Stomach (tissue), 8 donors: ENCODE measurements at regions not wholly inside any gene's neighbourhood (a gene's known extent, or its start where the extent isn't known, plus 50 kb on each side); places are given as distances from the start of the nearest gene placed in this dataset.

Experiments used
- DNase-seq, 2 donors: peaks; one replicate each; pipeline versions ENCODE4 v3.0.0 to v3.0.0-alpha.2; 2013 to 2019
- H3K27ac ChIP-seq, 5 donors: fragments of 200-600 bp in 4 of 5; sonication (generic) in 4 of 5; one replicate each; pipeline ENCODE4 v1.5.1; 2013 to 2019; ENCODE audit warnings: mild to moderate bottlenecking in 1 of 5, moderate library complexity in 1 of 5
- H3K27me3 ChIP-seq, 3 donors: fragments of 200-600 bp; sonication (generic); one replicate each; pipeline ENCODE4 v1.5.1; 2017 to 2019; ENCODE audit warnings: mixed run types in 1 of 3
- H3K36me3 ChIP-seq, 4 donors: fragments of 200-600 bp; sonication (generic); 1 replicate in 3 of 4; 2 replicates in 1 of 4; pipeline ENCODE4 v1.5.1; 2016 to 2019
- H3K4me1 ChIP-seq, 4 donors: fragments of 200-600 bp; sonication (generic); one replicate each; pipeline ENCODE4 v1.5.1; 2016 to 2019
- H3K4me3 ChIP-seq, 4 donors: fragments of 200-600 bp; sonication (generic) in 3 of 4; one replicate each; pipeline ENCODE4 v1.5.1; 2016 to 2019; ENCODE audit warnings: mild to moderate bottlenecking in 1 of 4
- H3K9me3 ChIP-seq, 4 donors: fragments of 200-600 bp; sonication (generic); one replicate each; pipeline ENCODE4 v1.5.1; 2016 to 2019
- EP300 ChIP-seq: sonication (generic); formaldehyde crosslinking; IDR thresholded peaks from one replicate; pipeline ENCODE4 v1.6.1; 2017; ENCODE audit warnings: antibody characterized with exemption
- POLR2A ChIP-seq, 4 donors: fragments of 450-650 bp; IDR thresholded peaks; one replicate each; pipeline ENCODE4 v1.6.1; 2016; ENCODE audit warnings: antibody characterized with exemption in 4 of 4, control low read depth in 2 of 4, mild to moderate bottlenecking in 1 of 4, moderate library complexity in 1 of 4
- POLR2AphosphoS5 ChIP-seq, 3 donors: sonication (generic); formaldehyde crosslinking; IDR thresholded peaks; one replicate each; pipeline ENCODE4 v1.6.1; 2016; ENCODE audit warnings: antibody characterized with exemption in 3 of 3
- WGBS, 5 donors: extraction: QIAGEN DNeasy Blood & Tissue Kit in 3 of 5; methylation state at CpG; one replicate each; pipeline versions ENCODE4 v1.1.5 to v1.1.7; 2013 to 2018; 5-methylcytosine and 5-hydroxymethylcytosine counted together
- intact Hi-C: fragments of 100-400 bp; cut with DNase I; formaldehyde crosslinking; loops from one replicate; pipeline ENCODE4 v1.15.1; 2023; ENCODE audit warnings: low total_unique reads
- TF ChIP-seq, protein P1 (sequence below), 7 experiments: fragments of 450-650 bp in 4 of 7; fragments of 200-600 bp in 3 of 7; sonication (generic) in 3 of 7; IDR thresholded peaks; one replicate each; pipeline ENCODE4 v1.5.1; 2016 to 2019; ENCODE audit warnings: antibody characterized with exemption in 7 of 7, control low read depth in 2 of 7, mild to moderate bottlenecking in 1 of 7
- donor health status: healthy with polysubstance abuse.
- donor health status: Bipolar disorder and iron deficiency.
- donor health status: healthy.

- Histone ChIP-seq H3K27me3 (peaks cover 0 to 19% (median 0%) of the 10 kb centered on the region in 3 donors), H3K4me3 (no peak overlapping the region), H3K4me1 (peaks cover 11 to 21% (median 16%) of the 10 kb centered on the region in 4 donors), H3K9me3 (peaks cover 0 to 9% (median 0%) of the 10 kb centered on the region in 4 donors), H3K36me3 (no peaks in the 10 kb centered on the region), H3K27ac (no peak overlapping the region)
- intact Hi-C loops = loop anchor here (5.0 kb wide), 1 partner anchor 164 kb away; no protein-coding TSS in a partner anchor
- DNase-seq = no peak
- 47 to 72% (median 66%) methylated on average over 3 to 5 of the region's 5 CpGs for WGBS, 5 donors
- TF ChIP-seq, protein P1, sequence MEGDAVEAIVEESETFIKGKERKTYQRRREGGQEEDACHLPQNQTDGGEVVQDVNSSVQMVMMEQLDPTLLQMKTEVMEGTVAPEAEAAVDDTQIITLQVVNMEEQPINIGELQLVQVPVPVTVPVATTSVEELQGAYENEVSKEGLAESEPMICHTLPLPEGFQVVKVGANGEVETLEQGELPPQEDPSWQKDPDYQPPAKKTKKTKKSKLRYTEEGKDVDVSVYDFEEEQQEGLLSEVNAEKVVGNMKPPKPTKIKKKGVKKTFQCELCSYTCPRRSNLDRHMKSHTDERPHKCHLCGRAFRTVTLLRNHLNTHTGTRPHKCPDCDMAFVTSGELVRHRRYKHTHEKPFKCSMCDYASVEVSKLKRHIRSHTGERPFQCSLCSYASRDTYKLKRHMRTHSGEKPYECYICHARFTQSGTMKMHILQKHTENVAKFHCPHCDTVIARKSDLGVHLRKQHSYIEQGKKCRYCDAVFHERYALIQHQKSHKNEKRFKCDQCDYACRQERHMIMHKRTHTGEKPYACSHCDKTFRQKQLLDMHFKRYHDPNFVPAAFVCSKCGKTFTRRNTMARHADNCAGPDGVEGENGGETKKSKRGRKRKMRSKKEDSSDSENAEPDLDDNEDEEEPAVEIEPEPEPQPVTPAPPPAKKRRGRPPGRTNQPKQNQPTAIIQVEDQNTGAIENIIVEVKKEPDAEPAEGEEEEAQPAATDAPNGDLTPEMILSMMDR (IDR thresholded peaks at IDR 0.05) = no peak
Measured at GRCh38 chr17:77083531-77083930, 57.2 kb upstream of the SEC14L1 start.

DNA sequence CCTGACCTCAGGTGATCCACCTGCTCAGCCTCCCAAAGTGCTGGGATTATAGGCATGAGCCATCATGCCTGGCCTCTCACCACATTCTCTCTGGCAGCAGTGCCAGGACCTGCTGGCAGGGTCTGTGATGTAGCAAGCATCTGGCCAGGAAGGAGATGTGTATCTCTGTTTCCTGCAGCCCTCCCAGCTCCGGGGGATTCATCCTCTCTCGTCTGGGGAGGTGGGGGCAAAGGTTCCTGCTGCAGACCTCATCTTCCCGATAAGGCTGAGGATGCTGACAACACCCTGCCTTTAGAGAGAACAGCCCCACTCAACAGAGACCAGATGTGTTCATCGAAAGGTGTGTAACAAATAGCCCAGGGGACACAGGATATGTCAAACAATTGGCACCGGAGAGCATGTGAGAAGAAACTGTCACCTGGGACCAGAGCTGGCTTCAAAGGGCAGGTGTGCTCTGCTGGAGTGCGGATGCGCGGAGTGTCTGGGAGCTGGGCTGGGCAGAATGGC is 54.8 kb upstream of the SEC14L1 start:
- H3K4me1 ChIP-seq = peaks cover 30 to 42% (median 35%) of the 10 kb centered on the region in 4 donors
- no peak for DNase-seq
- peaks cover 0 to 9% (median 0%) of the 10 kb centered on the region in 4 donors for H3K9me3 ChIP-seq
- intact Hi-C loops = no loop called here
- H3K4me3 ChIP-seq = no peak overlapping the region
- H3K27me3 ChIP-seq = peaks cover 0 to 7% (median 0%) of the 10 kb centered on the region in 3 donors
- peaks cover 7 to 13% (median 11%) of the 10 kb centered on the region in 4 donors for H3K36me3 ChIP-seq
- TF ChIP-seq POLR2A (IDR thresholded peaks at IDR 0.05) = no peak
- WGBS, 5 donors = 46 to 63% (median 54%) methylated on average over 8 of the region's 8 CpGs
- no peak overlapping the region for H3K27ac ChIP-seq

DNA sequence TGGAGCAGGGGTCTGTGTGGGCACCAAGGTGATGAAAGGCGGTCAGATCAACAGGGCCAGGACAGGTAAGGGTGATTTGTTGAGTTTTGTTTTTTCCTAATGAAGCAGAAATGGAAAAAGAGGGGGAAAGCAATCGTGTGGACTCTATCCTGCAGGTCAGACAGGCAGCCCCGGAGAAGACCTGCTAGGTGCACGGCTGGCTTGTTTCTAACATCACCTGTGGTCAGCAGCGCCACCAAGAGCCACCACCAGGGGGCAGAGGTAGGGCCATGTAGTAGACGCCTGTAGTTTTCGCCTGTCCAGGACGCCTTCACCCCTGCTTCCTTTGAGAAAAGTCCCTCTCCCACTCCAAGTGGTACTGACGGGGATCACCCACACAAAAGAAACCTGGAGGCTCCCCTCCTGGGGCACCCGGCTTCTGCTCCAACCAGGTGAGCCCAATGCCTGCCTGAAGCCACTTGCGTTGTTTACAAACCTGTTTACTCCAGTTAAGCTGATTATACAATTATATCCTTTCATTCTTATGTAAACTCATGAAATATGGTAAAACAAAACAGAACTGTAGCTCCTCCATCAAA is 54.2 kb upstream of the SEC14L1 start:
- Histone ChIP-seq H3K27ac (peak overlapping the region in 1 of 5 donors; percentile 32), H3K9me3 (peaks cover 0 to 9% (median 0%) of the 10 kb centered on the region in 4 donors), H3K4me1 (peaks cover 31 to 48% (median 38%) of the 10 kb centered on the region in 4 donors), H3K36me3 (peaks cover 13 to 18% (median 17%) of the 10 kb centered on the region in 4 donors), H3K27me3 (peaks cover 0 to 7% (median 0%) of the 10 kb centered on the region in 3 donors), H3K4me3 (peak overlapping the region in 1 of 4 donors; percentile 9)
- 13 to 19% (median 16%) methylated on average over 8 to 11 of the region's 11 CpGs for WGBS, 5 donors
- no peak for TF ChIP-seq EP300
- peak in 1 of 3 donors; percentile 57 for TF ChIP-seq POLR2AphosphoS5 (IDR thresholded peaks at IDR 0.05)
- TF ChIP-seq, protein P1 (IDR thresholded peaks at IDR 0.05) = peak in 6 of 7 experiments; percentile 45 to 94 (median 92)
- TF ChIP-seq POLR2A (IDR thresholded peaks at IDR 0.05) = no peak
- peak; percentile 91 to 96 for DNase-seq
- intact Hi-C loops = no loop called here

- peak overlapping the region; percentile 84 to 95 (median 91) for H3K27ac ChIP-seq
- DNase-seq = no peak
- H3K36me3 ChIP-seq = peaks cover 26 to 30% (median 29%) of the 10 kb centered on the region in 4 donors
- intact Hi-C loops = no loop called here
- H3K4me3 ChIP-seq = peak overlapping the region; percentile 63 to 83 (median 72)
- H3K4me1 ChIP-seq = peaks cover 37 to 57% (median 41%) of the 10 kb centered on the region in 4 donors
- peaks cover 0 to 5% (median 0%) of the 10 kb centered on the region in 4 donors for H3K9me3 ChIP-seq
- WGBS, 5 donors = 61 to 69% (median 64%) methylated on average over 12 to 16 of the region's 16 CpGs
- peaks cover 0 to 7% (median 0%) of the 10 kb centered on the region in 3 donors for H3K27me3 ChIP-seq
- TF ChIP-seq POLR2A (IDR thresholded peaks at IDR 0.05) = no peak
Measured at GRCh38 chr17:77087650-77088454, 52.9 kb upstream of the SEC14L1 start.

GRCh38 chr17:77088455-77089123 is 52.2 kb upstream of the SEC14L1 start:
- WGBS, 5 donors = 0 to 1% (median 0%) methylated on average over 13 to 40 of the region's 40 CpGs
- peak; percentile 90 to 98 for DNase-seq
- H3K9me3 ChIP-seq = no peaks in the 10 kb centered on the region
- TF ChIP-seq, protein P1 (IDR thresholded peaks at IDR 0.05) = peak in 5 of 7 experiments; percentile 50 to 73 (median 68)
- TF ChIP-seq POLR2A (IDR thresholded peaks at IDR 0.05) = peak in 1 of 4 donors; percentile 14
- TF ChIP-seq POLR2AphosphoS5 (IDR thresholded peaks at IDR 0.05) = peak; percentile 91 to 98 (median 95)
- TF ChIP-seq EP300 = peak; percentile 2
- peaks cover 37 to 57% (median 41%) of the 10 kb centered on the region in 4 donors for H3K4me1 ChIP-seq
- peak overlapping the region; percentile 63 to 83 (median 72) for H3K4me3 ChIP-seq
- intact Hi-C loops = no loop called here
- H3K36me3 ChIP-seq = peaks cover 32 to 38% (median 36%) of the 10 kb centered on the region in 4 donors
- peak overlapping the region; percentile 84 to 95 (median 91) for H3K27ac ChIP-seq
- peaks cover 0 to 4% (median 0%) of the 10 kb centered on the region in 3 donors for H3K27me3 ChIP-seq
